GM19463 (cell line): ENCODE measurements at regions not wholly inside any gene's neighbourhood (a gene's known extent, or its start where the extent isn't known, plus 50 kb on each side); places are given as distances from the start of the nearest gene placed in this dataset.

Experiments
- ATAC-seq: cut with Tn5 transposase; IDR thresholded peaks from one replicate; pipeline ENCODE4 v1.9.1; 2021; ENCODE audit warnings: mild to moderate bottlenecking, moderate library complexity; ENCODE audit not compliant: unreplicated experiment

DNA sequence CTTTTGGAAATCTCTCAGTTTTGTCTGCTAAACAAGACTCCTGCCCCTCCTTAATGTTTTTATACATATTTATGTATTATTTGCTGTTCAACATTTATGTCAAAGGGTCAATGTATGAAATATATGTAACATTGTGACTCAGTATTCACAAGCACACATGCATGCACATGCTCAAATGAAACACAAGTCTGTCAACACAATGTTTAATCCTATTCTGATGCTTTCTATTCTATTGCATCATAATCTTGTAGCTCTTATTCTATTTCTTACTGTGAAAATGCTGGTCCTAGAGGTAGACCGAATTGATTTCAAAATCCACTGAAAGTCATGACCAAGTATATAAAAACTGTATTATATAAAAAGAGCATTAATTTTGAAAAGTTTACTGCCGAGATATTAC, 1463.3 kb downstream of the C4orf33 start:
- ATAC-seq: no peak

DNA sequence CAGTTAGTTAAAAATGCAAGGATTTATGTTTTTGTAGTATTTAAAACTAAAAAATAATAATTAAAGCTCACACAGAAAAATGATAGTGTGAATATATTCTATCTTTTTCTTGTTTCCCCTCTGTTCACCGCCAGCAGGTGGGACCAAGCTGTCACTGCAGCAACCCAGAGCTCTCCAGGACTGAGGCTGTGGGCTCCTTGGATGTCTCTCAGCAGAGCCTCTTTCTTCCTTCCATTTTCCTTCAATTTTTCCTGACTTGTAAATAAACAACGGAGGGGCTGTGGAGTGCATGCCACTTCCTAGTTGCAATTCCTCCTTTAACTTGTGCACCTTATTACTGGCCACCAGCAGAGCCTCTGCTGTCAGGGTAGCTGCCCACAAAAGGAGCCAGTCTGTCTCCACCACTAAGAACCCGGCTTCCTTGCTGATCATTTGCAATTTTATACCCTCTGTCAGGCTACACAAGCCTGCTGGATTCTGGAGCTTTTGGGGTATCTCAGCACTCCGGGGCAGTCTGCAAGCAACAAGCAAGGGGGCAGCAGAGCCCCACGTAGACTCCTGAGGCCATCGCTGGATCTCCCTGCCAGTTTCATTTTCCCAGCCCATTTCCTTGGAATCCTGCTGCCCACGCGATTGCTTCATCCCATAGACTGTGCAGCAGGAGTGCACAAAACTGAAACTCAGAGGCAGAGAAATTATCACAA, 1467.4 kb downstream of the C4orf33 start:
- no peak for ATAC-seq

DNA sequence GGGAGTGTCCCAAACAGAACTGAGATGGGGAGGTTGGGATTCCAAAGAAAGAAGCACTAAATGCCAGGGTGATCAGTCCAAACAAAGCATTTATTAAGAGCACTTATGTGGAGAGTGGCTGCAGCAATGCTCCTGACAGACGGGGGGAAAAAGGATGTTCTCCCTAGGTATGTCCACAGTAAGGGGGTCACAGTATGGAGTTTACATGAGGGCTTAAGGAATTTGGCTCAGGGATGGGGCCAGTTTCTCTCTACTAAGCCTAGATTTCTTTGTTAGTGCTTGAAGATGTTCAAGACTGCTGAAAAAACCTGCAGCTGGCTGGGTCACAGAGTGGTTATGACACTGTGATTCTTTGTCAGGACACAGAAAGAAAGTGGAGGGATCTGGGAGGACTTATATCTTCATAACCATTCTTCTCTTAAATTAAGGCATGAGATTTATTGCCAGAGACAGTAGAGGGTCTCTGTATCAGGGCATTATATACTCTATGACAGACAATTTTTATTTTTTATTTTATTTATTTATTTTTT, 1468.0 kb downstream of the C4orf33 start:
- no peak for ATAC-seq

DNA sequence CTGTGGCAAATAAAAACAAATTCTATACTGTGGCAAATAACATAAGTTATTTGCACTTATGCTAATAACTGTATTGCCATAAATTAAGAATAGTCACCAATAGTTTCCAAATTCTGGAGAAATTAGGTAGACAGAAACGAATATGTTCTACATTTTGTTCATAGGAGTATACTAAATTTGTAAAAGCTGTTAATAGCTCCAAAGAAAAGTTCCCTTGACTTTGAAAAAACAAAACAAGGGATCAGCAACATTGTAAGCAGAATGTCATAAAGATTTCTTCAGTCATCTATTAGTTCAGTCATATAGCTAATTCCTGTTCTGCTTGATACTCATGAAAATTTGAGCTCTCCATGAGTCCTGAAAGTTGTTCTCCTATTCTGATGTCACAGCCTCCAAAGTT, 1472.8 kb downstream of the C4orf33 start:
- no peak for ATAC-seq

DNA sequence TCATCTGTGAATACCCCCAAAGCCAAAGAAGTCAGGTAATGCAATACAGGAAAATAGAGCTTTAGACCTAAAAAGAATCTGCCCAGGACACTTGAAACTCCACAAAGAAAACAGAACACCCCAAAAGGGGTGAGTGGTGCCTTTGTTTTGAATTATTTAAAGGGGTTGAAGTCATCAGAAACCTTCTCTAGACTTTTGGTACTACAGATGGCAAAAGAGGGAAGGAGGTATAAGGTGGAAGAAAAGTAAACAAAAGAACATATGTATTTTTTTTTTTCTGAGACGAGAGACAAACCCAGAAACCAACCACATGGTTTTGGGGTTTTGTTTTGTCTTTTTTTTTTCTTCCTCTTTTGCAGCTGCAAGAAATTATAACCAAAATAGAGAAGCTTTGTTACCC, 1477.8 kb downstream of the C4orf33 start:
- no peak for ATAC-seq

DNA sequence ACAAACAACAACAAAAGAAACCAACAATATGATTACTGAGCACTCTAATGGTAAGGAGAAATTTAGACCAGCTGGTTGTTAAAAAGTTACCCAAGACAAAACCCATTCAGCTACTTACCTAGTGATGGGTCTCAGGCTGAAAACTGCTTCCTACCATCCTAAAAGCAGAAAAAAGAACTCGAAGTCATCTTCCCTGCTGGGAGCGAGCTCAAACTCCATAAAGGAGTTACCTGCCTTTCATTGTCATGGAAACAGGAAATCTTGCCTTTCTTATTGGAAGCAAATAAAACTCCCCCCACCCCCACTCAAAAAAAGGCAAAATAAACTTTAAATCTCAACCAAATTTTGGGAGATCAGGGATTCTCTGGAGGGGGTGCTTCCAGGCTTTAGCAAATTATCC, 1478.3 kb downstream of the C4orf33 start:
- ATAC-seq: no peak

DNA sequence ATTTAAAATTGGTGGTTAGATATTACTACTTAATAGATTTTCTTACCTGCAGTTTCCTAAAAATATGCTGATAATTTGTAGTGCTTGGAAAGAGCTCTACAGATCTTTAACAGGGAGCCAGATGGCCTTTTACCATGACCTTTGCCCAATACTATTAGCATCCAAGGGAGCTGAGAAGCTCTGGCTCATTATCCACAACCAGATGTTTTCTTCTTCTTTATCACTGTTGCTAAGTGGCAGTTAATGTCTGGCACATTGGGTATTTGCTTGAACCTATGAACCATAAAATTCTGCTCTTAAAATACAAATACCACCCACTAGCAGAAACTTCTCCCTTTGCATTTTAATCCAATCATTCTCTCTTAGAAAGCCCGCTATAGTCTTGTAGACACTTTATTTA, 1480.3 kb downstream of the C4orf33 start:
- no peak for ATAC-seq

DNA sequence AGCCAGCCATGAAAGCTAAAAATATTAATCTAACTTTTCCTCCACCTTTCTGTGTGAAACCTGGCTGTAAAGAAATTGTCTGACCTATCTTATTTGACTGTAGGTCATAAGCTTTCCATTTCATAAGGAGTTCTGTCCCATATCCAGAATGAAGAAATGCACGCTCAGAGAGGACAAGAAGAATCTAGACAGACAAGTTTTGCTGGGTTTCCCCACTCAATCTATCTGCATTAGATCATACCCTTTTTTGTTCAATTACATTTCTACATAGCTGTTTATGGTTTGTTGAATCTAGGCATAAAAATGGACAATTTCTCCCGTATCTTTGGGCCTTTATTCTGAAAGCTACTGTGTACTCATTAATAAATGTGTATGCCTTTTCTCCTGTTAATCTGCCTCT, 1495.1 kb downstream of the C4orf33 start:
- no peak for ATAC-seq

DNA sequence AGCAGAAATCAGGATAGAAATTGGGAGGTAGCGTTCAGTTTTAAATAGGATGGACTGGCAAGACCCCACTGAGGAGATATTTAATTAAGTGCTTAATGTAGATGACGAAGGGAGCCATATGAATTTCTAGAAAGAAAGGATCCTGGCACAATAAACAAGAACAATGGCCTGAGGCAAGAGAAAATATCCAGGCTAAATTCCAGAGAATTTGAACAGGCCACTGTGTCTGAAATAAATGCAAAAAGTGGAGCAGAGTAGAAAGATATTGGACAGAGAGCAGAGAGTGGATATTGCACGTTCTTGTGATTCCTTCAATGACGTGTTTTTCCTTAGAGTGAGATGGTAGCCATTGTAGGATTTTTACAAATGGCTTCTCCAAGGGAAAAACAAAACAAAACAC, 1504.8 kb downstream of the C4orf33 start:
- no peak for ATAC-seq

DNA sequence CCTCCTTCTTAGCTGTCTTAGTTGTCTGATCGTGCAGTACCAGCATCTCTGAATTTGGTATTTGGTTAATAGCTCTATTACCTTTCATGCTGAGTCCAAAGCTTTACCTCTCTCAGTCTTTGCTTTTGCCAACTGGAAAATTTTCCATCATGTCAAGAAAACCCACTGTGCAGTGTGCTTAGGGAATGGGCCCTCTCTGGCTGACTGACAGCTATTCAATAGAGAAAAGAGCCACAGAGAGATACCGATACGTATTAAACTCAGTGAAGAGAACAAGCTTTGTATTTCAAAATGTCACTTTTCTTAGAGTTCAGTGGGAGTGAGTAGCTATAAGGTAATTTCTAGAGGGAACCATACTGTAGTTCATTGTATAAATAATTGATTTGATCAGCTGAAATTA, 1507.1 kb downstream of the C4orf33 start:
- ATAC-seq: no peak

DNA sequence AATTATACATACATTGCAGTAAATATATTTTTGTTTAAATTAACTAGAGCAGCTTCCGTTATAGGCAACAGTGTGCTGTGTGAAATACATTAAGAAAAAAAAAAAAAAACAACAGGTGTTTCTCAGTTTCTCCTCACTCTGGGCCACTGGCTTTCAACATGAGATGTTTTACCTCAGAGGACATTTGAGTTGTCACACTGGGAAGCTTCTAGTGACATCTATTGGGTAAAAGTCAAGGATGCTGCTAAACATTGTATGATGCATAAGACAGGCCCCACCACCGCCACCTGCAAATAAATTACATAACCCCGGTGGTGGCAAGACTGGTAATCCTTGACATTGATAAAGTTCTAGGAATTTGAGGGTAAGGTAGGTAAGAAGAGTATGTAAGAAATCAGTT, 1512.2 kb downstream of the C4orf33 start:
- ATAC-seq: no peak

DNA sequence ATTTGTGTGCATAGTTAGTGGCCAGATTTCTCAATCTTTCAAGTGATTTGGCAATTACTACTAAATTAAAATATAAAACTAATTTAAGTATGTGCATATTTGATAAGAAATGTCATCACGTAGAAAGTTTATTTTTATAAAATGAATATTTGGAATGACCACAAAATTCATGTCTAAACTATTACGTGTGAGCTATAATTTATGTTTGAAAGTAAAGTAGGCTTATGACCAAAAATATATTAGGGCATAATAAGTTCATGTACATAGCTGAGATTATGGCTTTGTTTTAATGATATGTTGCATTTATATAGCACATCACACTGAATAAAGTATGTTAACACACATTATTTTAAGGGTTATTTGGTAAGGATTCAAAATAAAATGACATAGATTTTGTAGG, 1532.6 kb downstream of the C4orf33 start:
- no peak for ATAC-seq

DNA sequence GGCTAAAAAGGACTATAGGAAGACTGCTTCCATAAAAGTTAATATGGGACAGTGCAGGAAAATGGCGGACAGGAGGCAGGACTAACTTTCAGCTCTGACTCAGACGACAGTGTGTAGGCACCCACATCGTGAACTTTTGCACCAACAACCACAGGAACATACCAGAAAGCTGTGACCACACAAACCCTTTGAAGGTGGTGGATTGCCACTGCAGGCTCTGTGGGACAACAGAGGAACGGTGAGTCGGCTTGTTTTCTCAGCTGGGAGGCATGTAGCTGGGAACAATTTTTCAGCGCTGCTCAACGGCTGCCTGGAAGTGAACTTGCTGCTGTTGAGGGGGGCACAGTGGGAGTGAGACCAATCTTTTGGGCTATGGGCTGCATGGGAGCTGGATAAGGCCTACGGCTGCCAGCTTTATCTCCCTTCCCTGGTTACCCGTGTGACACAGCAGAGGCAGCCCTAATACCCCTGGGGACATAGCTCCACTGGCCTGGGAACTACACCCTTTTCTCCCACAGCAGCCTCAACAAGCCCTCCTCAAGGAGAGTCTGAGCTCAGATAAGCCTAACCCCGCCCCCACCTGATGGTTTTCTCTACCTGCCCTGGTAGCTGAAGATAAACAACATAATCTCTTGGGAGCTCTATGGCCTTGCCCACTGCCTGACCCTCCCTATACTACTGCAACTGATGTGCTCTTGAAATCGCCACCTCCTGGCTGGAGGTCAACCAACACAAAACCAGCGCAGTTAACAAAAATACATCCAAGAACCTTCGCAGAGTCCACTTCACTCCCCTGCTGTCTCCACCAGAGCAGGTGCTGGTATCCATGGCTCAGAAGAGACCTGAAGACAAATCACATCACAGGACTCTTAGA, 1537.0 kb downstream of the C4orf33 start:
- ATAC-seq: no peak

DNA sequence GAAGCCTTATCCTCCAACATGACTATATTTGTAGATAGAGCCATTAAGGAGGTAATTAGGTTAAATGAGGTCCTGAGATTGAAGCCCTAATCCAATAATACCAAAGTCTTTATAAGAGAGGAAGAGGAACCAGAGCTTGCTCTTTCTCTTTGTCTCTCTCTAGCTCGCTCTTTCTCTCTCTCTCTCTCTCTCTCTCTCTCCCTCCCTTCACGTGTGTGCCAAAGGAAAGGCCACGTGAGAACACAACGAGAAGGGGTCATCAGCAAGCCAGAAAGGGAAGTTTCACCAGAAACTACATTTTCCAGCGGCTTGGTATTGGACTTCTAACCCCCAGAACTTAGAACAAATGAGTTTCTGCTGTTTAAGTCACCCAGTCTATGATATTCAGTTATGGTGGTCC, 1540.5 kb downstream of the C4orf33 start:
- ATAC-seq: no peak

DNA sequence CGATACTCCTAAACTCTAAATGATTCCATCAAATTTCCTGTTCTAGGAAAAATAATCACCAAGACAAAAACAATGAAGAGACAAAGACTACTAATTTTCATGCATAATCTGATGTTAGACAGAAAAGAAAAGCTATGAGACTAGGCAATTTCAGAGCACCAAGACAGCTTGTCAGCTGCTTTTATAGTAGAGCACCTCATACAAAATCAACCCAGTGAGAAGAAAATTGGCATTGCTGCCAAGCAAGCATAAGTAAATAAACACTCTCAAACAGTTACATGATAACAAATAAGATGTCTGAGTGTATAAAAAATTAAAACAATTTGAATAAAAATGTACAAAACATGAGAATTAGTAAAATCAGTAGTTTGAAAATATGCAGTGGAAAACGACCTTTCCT, 1544.6 kb downstream of the C4orf33 start:
- ATAC-seq: no peak

DNA sequence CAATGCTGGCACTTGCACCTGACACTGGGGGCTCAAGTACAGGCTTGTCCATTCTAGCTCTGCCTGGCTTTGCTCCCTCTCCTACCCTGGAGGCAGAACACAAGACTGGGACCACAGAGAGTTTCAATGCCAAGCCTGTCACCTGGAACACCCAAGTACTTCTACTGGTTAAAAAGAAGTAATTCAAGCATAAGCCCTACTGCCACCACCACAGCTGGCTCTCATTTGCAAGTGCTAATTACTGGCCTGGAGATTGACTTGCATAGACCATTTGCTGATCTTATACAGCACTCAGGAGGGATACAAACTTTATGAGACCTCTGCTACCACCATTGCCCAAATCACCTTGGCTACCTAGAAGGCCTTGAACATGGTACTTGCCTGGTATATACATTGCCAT, 1550.9 kb downstream of the C4orf33 start:
- ATAC-seq: no peak

DNA sequence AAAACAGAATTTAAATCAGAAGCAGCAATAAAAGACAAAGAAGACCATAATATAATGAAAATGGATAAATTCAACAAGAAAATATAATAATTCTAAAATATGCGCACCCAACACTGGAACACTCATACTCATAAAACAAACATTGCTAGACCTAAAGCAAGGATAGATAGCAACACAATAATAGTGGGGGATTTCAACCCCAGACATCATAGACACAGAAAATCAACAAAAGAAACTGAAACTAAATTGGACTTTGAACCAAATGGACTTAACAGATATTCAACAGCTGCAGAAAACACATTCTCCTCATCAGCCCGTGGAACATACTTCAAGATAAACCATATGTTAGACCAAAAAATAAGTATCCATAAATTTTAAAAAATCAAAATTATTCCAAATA, 1552.6 kb downstream of the C4orf33 start:
- no peak for ATAC-seq

DNA sequence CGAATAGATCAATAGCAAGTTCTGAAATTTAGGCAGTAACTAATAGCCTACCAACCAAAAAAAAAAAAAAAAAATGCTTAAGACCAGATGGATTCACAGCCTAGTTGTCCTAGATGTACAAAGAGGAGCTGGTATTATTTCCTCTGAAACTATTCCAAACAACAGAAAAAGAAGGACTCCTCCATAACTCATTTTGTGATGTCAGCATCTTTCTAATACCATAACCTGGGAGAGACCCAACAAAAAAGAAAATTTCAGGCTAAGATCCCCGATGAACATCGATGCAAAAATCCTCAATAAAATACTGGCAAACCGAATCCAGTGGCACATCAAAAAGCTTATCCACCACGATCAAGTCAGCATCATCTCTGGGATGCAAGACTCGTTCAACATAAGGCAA, 1557.9 kb downstream of the C4orf33 start:
- ATAC-seq: no peak

DNA sequence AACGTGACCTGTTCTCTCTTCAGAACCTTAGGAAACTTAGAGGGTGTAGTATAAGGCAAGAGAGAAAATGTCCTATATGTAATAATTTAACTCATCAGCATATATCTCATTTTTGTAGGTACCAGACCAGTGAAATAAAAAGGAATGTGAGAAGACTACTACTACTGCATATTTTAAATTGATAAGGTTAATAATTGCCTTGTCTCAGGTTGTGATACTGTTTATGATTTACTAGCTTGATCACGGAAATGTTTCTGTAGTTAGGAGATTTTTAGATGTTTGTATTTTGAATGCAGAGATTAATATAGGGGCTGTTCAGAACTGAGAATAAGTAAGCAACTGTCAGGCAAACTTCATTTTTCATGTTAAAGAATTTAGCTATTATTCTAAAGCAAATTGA, 1563.4 kb downstream of the C4orf33 start:
- ATAC-seq: no peak

DNA sequence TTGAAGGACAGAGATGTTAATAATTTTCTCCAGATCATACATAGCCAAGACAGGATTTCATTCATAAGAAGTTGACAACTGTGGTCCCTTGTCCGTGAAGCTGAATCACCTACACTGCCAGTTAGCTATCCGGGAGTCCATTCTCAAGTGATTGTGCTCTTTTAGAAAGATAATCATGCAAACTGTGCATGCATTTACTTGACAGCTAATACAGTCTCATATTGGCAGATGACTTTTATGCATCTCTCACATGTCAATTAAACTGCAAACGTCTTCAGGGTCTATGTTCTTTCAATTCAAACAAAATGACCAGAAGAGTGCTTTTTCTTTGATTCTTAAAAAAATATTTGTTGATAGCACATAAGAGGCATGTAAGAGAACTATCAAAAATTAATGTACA, 1572.9 kb downstream of the C4orf33 start:
- no peak for ATAC-seq

DNA sequence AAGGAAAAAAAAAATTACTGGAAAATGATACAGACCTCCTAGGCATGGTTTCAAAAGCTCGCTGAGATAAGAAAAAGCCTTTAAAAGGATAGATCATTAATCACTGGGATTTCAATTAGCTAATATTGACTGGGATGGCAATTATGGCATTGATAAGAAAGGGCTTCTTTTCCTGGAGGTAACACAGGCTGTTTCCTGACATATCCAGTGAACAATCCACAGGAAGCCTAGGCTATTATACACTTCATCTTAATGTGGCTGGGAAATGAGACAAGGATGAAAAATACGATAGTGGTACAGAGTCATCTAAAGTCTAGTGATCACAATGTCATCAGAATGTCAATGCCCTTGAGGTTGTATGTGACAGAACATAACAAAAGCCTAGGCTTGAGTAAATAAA, 1579.3 kb downstream of the C4orf33 start:
- ATAC-seq: no peak

DNA sequence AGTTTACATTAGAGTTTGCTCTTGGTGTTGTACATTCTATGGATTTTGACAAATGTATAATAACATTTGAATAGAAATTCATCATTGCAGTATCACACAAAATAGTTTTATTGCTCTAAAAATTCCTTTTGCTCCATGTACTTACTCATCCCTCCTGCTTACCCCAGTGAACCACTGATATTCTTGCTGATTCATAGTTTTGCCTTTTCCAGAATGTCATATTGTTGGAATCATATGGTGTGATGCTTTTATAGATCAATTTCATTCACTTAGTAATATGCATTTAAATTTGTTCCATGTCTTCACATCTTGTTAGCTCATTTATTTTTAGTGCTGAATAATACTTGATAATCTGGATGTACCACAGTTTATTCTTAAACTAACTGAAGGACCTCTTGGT, 1593.2 kb downstream of the C4orf33 start:
- no peak for ATAC-seq
